Activated B cell treated with CpG ODN at 0.5 μM for 24 hours (primary cell): ENCODE measurements at regions not wholly inside any gene's neighbourhood (a gene's known extent, or its start where the extent isn't known, plus 50 kb on each side); places are given as distances from the start of the nearest gene placed in this dataset.

Experiments
- ATAC-seq: fragments of 200-7000 bp; cut with Tn5 transposase; one replicate; pipeline ENCODE4 v1.10.0; 2021; ENCODE audit warnings: low read depth, mild to moderate bottlenecking, moderate library complexity
- CTCF ChIA-PET: fragments of 350-600 bp; sonication (Branson Sonifier 250); formaldehyde crosslinking; loops from one replicate; lab custom pipeline; 2021; ENCODE audit warnings: antibody characterized with exemption; lab: Charles Lee
- POLR2A ChIA-PET: fragments of 350-600 bp; sonication (Branson Sonifier 250); formaldehyde crosslinking; loops from one replicate; lab custom pipeline; 2021; ENCODE audit warnings: antibody characterized with exemption; lab: Charles Lee
- DNase-seq: peaks from one replicate; pipeline ENCODE4 v3.0.0; 2022
- H3K27ac Mint-ChIP-seq: one replicate; pipeline ENCODE4 v1.8.0; 2020; ENCODE audit warnings: mixed read lengths
- H3K27me3 Mint-ChIP-seq: one replicate; pipeline ENCODE4 v1.8.0; 2021; ENCODE audit warnings: mixed read lengths
- H3K36me3 Mint-ChIP-seq: one replicate; pipeline ENCODE4 v1.8.0; 2021; ENCODE audit warnings: low read depth, mixed read lengths
- H3K4me1 Mint-ChIP-seq: one replicate; pipeline ENCODE4 v1.8.0; 2021; ENCODE audit warnings: mixed read lengths
- H3K4me3 Mint-ChIP-seq: one replicate; pipeline ENCODE4 v1.8.0; 2020; ENCODE audit warnings: mild to moderate bottlenecking, mixed read lengths
- H3K9me3 Mint-ChIP-seq: one replicate; pipeline ENCODE4 v1.8.0; 2020; ENCODE audit warnings: mixed read lengths
- CTCF ChIP-seq: fragments of 200-600 bp; IDR thresholded peaks from one replicate; pipeline ENCODE4 v1.8.0; 2022; ENCODE audit warnings: antibody characterized with exemption, mild to moderate bottlenecking
- intact Hi-C: fragments of 100-400 bp; cut with micrococcal nuclease; formaldehyde crosslinking; loops from one replicate; pipeline ENCODE4 v1.15.1; 2024

- H3K4me3 Mint-ChIP-seq, result no peak overlapping the region
- ChIA-PET CTCF (no interaction called here), POLR2A (no interaction called here)
- no peak overlapping the region for H3K27ac Mint-ChIP-seq
- no peak for TF ChIP-seq CTCF
- H3K9me3 Mint-ChIP-seq, result no peaks in the 10 kb centered on the region
- no peaks in the 10 kb centered on the region for H3K27me3 Mint-ChIP-seq
- intact Hi-C loops, result no loop called here
- H3K4me1 Mint-ChIP-seq, result no peaks in the 10 kb centered on the region
- ATAC-seq, result no peak
- no peaks in the 10 kb centered on the region for H3K36me3 Mint-ChIP-seq
- no peak for DNase-seq
Measured at GRCh38 chr18:25553631-25554263, 201.8 kb upstream of the ZNF521 start.

GRCh38 chr18:25544546-25545287 lies 192.8 kb upstream of the ZNF521 start:
- Mint-ChIP-seq H3K27ac (no peak overlapping the region), H3K36me3 (no peaks in the 10 kb centered on the region), H3K4me1 (no peaks in the 10 kb centered on the region), H3K27me3 (no peaks in the 10 kb centered on the region), H3K4me3 (no peak overlapping the region), H3K9me3 (peaks cover 15% of the 10 kb centered on the region)
- no peak for TF ChIP-seq CTCF
- DNase-seq (no peak), ATAC-seq (no peak)
- intact Hi-C loops, result no loop called here
- CTCF ChIA-PET, result no interaction called here
- POLR2A ChIA-PET, result no interaction called here

GRCh38 chr18:25538175-25538922 lies 186.4 kb upstream of the ZNF521 start:
- no peaks in the 10 kb centered on the region for H3K27me3 Mint-ChIP-seq
- no peaks in the 10 kb centered on the region for H3K4me1 Mint-ChIP-seq
- H3K36me3 Mint-ChIP-seq, result no peaks in the 10 kb centered on the region
- DNase-seq (no peak), ATAC-seq (no peak)
- intact Hi-C loops, result no loop called here
- peaks cover 7% of the 10 kb centered on the region for H3K9me3 Mint-ChIP-seq
- CTCF ChIA-PET, result no interaction called here
- no peak overlapping the region for H3K27ac Mint-ChIP-seq
- no peak overlapping the region for H3K4me3 Mint-ChIP-seq
- POLR2A ChIA-PET, result no interaction called here
- no peak for TF ChIP-seq CTCF

- Mint-ChIP-seq H3K36me3 (no peaks in the 10 kb centered on the region), H3K27me3 (no peaks in the 10 kb centered on the region), H3K27ac (no peak overlapping the region), H3K4me3 (no peak overlapping the region), H3K4me1 (no peaks in the 10 kb centered on the region), H3K9me3 (peaks cover 11% of the 10 kb centered on the region)
- intact Hi-C loops, result no loop called here
- ATAC-seq (no peak), DNase-seq (no peak)
- TF ChIP-seq CTCF, result no peak
- ChIA-PET POLR2A (no interaction called here), CTCF (no interaction called here)
Measured at GRCh38 chr18:25535495-25535894, 183.5 kb upstream of the ZNF521 start.

- ChIA-PET CTCF (no interaction called here), POLR2A (no interaction called here)
- no peak for ATAC-seq
- Mint-ChIP-seq H3K4me3 (no peak overlapping the region), H3K27me3 (no peaks in the 10 kb centered on the region), H3K9me3 (peaks cover 11% of the 10 kb centered on the region), H3K36me3 (no peaks in the 10 kb centered on the region), H3K27ac (no peak overlapping the region), H3K4me1 (no peaks in the 10 kb centered on the region)
- DNase-seq, result no peak
- no peak for TF ChIP-seq CTCF
- intact Hi-C loops, result no loop called here
Measured at GRCh38 chr18:25534401-25534800, 182.4 kb upstream of the ZNF521 start.
